ENCODE measurements at regions not wholly inside any gene's neighbourhood (a gene's known extent, or its start where the extent isn't known, plus 50 kb on each side); places are given as distances from the start of the nearest gene placed in this dataset.

GRCh38 chr3:194984622-194985021 is 286.3 kb downstream of the XXYLT1 start:
- CTCF ChIA-PET = interaction anchor here (0.6 kb wide), 1 partner anchor 8 kb away, joined by 3 read pairs; no protein-coding TSS in a partner anchor
- POLR2A ChIA-PET = no interaction called here
- no peak for DNase-seq (ENCODE audit: extremely low spot score)
- TF ChIP-seq TARDBP (IDR thresholded peaks at IDR 0.05) (no peak), FOXM1 (IDR thresholded peaks at IDR 0.05; ENCODE audit: borderline replicate concordance) (no peak)

GRCh38 chr3:194985031-194985578 is 285.9 kb downstream of the XXYLT1 start:
- CTCF ChIA-PET = interaction anchor here (0.6 kb wide), 1 partner anchor 8 kb away, joined by 3 read pairs; no protein-coding TSS in a partner anchor
- TF ChIP-seq BHLHE40 (IDR thresholded peaks at IDR 0.05; ENCODE audit: borderline replicate concordance) (no peak), HDGF (IDR thresholded peaks at IDR 0.05; ENCODE audit: borderline replicate concordance) (no peak), L3MBTL2 (conservative IDR thresholded peaks at IDR 0.05) (no peak), FOXK2 (IDR thresholded peaks at IDR 0.05) (no peak), NFRKB (IDR thresholded peaks at IDR 0.05) (no peak), PKNOX1 (IDR thresholded peaks at IDR 0.05) (no peak), FOXA1 (IDR thresholded peaks at IDR 0.05) (no peak), ARNT (IDR thresholded peaks at IDR 0.05) (no peak)
- DNase-seq (ENCODE audit: extremely low spot score) = no peak
- POLR2A ChIA-PET = no interaction called here

GRCh38 chr3:194986208-194987043 is 284.5 kb downstream of the XXYLT1 start:
- no peak for DNase-seq (ENCODE audit: extremely low spot score)
- CTCF ChIA-PET = no interaction called here
- POLR2A ChIA-PET = no interaction called here
- TF ChIP-seq ARNT (IDR thresholded peaks at IDR 0.05) (no peak), HDGF (IDR thresholded peaks at IDR 0.05; ENCODE audit: borderline replicate concordance) (no peak), FOXK2 (IDR thresholded peaks at IDR 0.05) (no peak), SUZ12 (IDR thresholded peaks at IDR 0.05) (no peak), CTBP1 (IDR thresholded peaks at IDR 0.05; ENCODE audit: borderline replicate concordance) (no peak), ZNF384 (IDR thresholded peaks at IDR 0.05) (no peak), BHLHE40 (IDR thresholded peaks at IDR 0.05; ENCODE audit: borderline replicate concordance) (no peak), FOXM1 (IDR thresholded peaks at IDR 0.05; ENCODE audit: borderline replicate concordance) (no peak)

- TF ChIP-seq PKNOX1 (IDR thresholded peaks at IDR 0.05) = no peak
- TF ChIP-seq HDGF (IDR thresholded peaks at IDR 0.05; ENCODE audit: borderline replicate concordance) = no peak
- TF ChIP-seq ZNF384 (IDR thresholded peaks at IDR 0.05) = no peak
- TF ChIP-seq FOXA1 (IDR thresholded peaks at IDR 0.05) = no peak
- no peak for TF ChIP-seq ELF4 (IDR thresholded peaks at IDR 0.05)
- no peak for TF ChIP-seq FOXK2 (IDR thresholded peaks at IDR 0.05)
- TF ChIP-seq LEF1 (IDR thresholded peaks at IDR 0.05; ENCODE audit: borderline replicate concordance) = no peak
- TF ChIP-seq FOXM1 (IDR thresholded peaks at IDR 0.05; ENCODE audit: borderline replicate concordance) = no peak
- no peak for TF ChIP-seq NFRKB (IDR thresholded peaks at IDR 0.05)
- no peak for TF ChIP-seq L3MBTL2 (conservative IDR thresholded peaks at IDR 0.05)
- TF ChIP-seq CTBP1 (IDR thresholded peaks at IDR 0.05; ENCODE audit: borderline replicate concordance) = no peak
- TF ChIP-seq SUZ12 (IDR thresholded peaks at IDR 0.05) = no peak
- TF ChIP-seq BHLHE40 (IDR thresholded peaks at IDR 0.05; ENCODE audit: borderline replicate concordance) = no peak
- no peak for TF ChIP-seq SP1 (IDR thresholded peaks at IDR 0.05)
- no peak for TF ChIP-seq ARNT (IDR thresholded peaks at IDR 0.05)
- ChIA-PET POLR2A (no interaction called here), CTCF (no interaction called here)
- DNase-seq (ENCODE audit: extremely low spot score) = no peak
These were observed 283.1 kb downstream of the XXYLT1 start for GRCh38 chr3:194987571-194988494.

GRCh38 chr3:194988495-194989165 is 282.3 kb downstream of the XXYLT1 start:
- TF ChIP-seq ZNF384 (IDR thresholded peaks at IDR 0.05) (no peak), HDGF (IDR thresholded peaks at IDR 0.05; ENCODE audit: borderline replicate concordance) (no peak), FOXA1 (IDR thresholded peaks at IDR 0.05) (no peak), BHLHE40 (IDR thresholded peaks at IDR 0.05; ENCODE audit: borderline replicate concordance) (no peak), PKNOX1 (IDR thresholded peaks at IDR 0.05) (no peak), CTBP1 (IDR thresholded peaks at IDR 0.05; ENCODE audit: borderline replicate concordance) (no peak), LEF1 (IDR thresholded peaks at IDR 0.05; ENCODE audit: borderline replicate concordance) (no peak), FOXM1 (IDR thresholded peaks at IDR 0.05; ENCODE audit: borderline replicate concordance) (no peak), ARNT (IDR thresholded peaks at IDR 0.05) (no peak), NFRKB (IDR thresholded peaks at IDR 0.05) (no peak), SP1 (IDR thresholded peaks at IDR 0.05) (no peak), FOXK2 (IDR thresholded peaks at IDR 0.05) (no peak), TARDBP (IDR thresholded peaks at IDR 0.05) (no peak), ELF4 (IDR thresholded peaks at IDR 0.05) (no peak), SUZ12 (IDR thresholded peaks at IDR 0.05) (no peak), L3MBTL2 (conservative IDR thresholded peaks at IDR 0.05) (no peak)
- DNase-seq (ENCODE audit: extremely low spot score) = no peak
- CTCF ChIA-PET = no interaction called here
- POLR2A ChIA-PET = no interaction called here
